GM19372 (cell line): ENCODE measurements at regions not wholly inside any gene's neighbourhood (a gene's known extent, or its start where the extent isn't known, plus 50 kb on each side); places are given as distances from the start of the nearest gene placed in this dataset.
"Not testable (repeated sequence)": the region's sequence is repeated elsewhere in the genome, so short reads cannot be mapped to it uniquely, and the experiment has no call there.

Experiments used
- ATAC-seq: cut with Tn5 transposase; IDR thresholded peaks from one replicate; pipeline ENCODE4 v1.9.1; 2021; ENCODE audit warnings: mild to moderate bottlenecking, low read depth, moderate library complexity; ENCODE audit not compliant: unreplicated experiment

DNA sequence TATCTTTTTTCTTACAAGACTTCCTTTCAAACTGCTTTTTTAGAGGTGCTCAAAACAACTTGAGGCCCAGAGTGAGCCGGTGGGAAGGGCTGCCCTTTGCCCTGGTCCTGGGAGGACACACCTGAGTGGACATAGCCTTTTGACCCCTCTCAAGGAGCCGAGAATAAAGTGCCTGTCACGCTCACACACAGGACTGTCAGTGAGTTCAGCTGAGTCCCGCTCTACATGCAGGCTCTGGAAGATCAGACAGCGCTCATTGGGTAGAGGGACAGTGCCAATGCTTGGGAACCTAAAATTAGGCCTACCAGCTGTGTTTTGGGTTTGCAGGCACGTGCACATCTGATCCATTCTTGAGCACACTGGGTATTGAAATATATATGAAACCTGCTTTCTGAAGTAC is 387.8 kb downstream of the CD83 start:
- no peak for ATAC-seq

DNA sequence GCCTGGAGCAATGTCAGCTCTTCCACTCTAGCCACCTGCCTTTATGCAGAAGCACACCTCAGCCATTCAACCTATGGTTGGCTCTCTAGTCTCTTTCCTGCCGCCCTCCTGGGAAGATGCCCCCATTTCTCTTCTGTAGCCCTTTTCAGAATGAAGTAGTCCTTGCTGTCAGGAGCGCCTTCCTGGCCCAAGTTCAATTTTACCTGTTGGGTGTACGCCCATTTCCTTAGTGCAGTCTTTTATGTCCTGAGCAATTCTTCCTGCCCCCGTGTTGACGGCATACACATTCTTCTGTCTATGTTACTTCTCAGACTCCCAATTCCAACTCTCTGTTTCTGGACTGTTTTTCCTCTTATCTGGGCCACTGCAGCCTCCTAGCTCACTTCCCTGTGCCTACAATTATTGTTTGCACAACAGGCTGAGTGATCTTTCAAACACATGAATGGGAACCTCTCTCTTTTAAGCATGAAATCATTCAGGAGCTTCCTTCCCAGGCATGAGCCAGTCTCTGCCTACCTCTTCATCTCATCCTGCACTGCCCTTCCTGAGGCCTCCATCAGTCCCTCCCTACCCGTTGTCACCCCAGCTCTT is 389.2 kb downstream of the CD83 start:
- ATAC-seq: no peak

DNA sequence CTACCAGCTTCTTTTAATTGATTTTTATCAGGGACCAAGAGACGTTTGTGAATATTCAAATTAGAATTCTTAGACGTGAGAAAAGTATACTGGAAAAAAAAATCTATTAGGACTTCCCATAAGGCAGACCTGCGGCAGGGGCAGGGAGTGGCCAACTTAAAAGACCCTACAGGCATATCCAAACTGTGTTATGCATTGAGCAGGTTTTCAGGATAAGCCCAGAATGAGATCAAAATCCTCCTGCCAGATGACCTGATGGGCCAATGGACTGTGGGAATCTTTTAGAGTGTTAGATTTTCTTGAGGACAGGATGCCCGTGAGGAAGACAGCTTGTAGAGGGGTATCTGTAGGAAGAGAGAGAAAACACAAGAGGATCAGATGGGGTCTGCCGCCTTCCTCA is 391.5 kb downstream of the CD83 start:
- ATAC-seq: no peak

DNA sequence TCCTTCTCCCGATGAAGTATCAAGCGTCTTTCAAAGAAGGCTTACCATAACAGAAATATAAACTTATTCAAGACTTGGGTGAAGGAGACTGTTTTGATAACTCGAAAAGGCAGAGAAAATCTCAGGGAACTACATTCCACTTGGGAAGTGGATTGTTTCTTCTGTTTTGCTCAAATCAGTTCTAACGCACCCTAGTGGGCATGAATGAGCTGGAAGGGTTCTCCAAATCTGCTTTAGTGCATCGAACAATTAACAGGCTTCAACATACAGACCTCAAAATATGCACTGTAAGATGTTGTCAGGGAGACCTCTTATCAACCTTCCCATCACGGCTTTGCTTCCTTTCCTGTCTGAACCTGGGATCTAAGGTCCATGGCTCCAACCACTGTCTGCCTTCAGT is 392.5 kb downstream of the CD83 start:
- no peak for ATAC-seq

DNA sequence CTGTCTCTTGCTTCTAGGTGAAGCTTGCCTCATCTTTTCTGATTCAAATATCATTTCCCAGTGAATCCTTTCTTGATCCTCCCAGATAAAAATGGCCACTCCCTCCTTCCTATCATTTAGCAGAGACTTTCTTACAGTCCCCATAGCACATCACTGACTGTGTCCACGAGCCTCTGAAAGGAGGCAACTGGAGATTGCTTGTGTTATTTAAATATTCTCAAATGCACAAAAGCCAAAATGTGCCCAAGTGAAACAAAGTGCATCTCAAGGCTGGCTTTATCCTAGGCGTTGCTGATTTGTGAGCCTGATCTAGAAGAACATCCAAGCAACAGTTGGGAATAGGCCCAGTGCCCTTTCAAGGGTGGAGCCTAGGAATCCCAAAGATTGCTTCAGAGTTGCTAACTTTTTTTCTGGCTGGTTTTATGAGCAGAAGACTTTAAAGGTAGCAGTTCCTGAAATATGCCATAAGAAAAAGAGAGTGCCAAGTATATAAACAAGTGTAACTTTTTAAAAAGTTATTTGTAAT is 393.6 kb downstream of the CD83 start:
- no peak for ATAC-seq

DNA sequence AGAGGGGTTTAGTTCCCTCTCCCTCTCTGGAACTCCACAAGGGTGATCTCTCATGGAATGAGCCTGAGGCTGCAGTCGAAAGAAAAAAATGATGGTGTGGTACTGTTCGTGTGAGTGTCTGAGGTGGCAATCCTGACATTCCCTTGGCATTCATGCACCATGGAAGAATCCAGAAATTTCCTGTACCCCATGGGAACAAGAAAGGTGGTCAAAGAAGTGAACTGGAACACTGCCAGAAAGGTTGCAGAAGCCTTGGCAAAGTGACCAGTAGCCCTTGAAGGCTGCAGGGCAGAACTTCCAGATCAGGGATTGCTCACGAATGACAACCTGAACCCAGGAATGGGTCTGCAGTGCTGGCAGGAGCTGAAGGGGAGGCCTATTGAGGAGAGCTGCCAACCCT is 394.7 kb downstream of the CD83 start:
- no peak for ATAC-seq

DNA sequence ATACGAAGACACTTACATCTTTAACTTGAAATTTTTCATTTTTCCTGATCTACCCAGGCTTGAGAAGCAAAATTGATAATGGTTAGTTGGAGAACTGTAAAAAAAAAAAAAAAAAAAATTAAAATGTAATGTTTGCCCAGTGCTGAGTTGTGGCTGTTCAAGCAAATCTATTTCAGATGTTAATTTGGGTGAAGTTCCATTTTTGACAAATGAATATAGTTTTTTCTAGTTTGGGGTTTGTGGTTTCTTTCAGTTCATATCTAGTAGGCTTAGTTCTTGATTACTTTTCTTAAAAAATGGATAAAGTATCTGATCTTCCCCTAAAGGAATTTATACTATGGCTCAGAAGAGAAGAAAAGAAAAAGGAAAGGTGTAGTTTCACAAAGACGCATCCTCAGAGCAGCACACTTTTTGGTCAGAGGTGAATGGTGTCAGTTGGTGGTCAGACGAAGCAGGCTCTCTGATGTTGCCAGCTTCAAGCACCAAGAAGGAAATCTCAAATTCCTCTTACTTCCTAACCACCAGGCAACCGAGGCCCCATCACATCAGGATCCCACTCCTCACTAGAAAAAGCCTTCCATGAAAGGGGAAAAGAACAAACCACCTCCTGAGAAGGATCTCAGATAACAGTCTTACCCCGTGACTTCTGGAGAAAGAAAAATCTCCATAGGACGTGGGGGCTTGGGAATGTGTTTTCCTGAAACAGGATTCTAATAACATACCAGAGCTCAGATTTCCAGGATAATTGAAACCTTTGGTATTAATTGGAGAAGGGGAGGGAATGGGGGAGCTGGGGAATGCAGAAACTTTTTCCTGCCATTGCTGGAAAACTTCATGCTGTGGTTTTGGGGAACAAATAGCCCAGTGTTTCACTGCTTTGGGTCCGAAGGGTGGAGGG is 396.2 kb downstream of the CD83 start:
- ATAC-seq: no peak

DNA sequence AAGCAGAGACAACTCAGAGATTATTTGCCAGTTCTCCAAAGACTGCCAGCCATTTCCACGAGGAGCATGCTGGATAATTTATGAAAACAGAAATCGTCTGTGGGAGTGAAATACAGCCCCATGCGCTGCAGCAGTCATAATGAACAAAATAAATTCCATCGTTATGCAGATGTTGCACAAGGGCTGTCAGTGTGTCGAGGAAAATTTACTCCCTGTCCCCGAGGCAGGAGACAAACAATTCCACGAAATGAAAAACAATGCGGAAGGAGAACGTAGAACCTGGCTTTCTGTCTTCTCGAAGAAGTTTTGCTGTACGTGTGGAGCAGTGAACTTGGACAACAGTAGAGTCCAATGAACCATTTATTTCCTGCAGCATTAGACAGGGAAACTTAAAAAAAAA is 399.4 kb downstream of the CD83 start:
- ATAC-seq: no peak

DNA sequence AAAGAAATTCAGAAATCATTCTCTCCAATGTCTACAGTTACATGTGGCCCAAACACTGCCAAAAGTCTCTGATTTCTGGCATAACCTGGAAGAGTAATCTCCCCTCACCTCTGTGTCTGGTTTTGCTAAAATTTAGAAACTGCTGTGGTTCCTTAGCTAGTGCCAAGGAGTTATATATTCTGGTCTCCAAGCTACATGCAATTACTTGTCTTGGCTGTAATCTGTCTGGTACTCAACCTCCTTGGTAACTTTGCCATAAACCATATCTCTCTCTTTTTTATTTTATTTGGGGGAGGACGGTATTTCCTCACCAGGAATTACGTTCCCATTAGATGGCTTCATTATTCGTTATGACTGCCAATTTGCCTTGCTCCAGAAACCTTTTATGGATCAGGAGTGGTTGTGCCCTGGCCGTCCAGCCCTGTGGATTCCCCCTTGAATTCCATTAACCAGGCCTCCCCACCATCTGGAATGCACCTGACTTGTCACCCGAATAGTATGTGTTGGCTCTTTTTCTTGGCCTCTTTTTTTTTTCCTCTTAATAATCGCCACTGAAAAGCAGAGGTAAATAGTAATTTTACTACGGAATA is 400.0 kb downstream of the CD83 start:
- ATAC-seq: no peak

DNA sequence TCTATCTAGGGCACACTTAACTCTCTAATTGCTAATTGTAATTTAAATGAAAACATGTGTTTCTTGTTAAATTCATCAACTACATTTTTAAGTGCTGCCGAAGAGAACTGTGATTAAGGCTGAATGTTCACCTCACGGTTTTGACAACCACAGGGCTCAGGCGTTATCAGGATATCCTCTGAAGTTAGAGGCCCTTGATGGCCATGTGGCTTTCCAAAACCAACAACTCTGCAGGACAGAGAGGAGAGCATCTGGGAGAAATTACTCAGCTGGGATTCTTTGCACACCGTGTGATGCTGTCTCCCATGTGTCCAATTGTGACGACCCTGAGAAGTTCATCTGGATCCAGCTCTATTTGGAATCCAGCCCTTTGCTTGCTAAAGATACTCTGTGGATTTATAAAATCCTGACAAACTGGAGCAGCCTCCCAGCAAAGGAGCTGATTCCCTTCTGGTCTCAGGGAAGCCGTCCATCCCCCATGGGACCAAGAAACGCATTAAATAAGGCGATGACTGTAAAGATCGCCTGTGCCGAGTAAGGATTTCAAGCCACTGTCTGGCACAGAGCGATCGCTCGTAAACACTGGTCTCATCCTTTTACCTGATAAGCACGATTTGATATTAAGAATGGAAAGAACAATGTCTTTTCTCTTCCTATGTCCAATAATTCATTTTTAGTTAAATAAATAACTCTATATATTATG is 401.1 kb downstream of the CD83 start:
- no peak for ATAC-seq

DNA sequence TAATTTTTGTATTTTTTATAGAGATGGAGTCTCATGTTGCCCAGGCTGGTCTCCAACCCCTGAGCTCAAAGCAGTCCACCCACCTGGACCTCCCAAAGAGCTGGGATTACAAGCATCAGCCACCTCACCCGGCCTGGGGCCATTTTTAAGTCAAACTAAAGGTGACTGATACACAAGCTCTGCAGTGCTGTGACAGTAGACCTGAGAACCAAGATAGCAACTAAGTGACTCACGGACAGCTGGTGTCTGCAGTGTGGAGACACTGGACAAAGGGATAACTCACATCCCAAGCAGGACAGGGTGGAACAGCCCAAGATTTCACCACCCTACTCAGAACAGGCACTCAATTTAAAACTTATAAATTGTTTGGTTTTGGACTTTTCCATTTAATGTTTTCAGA is 402.5 kb downstream of the CD83 start:
- ATAC-seq: no peak

DNA sequence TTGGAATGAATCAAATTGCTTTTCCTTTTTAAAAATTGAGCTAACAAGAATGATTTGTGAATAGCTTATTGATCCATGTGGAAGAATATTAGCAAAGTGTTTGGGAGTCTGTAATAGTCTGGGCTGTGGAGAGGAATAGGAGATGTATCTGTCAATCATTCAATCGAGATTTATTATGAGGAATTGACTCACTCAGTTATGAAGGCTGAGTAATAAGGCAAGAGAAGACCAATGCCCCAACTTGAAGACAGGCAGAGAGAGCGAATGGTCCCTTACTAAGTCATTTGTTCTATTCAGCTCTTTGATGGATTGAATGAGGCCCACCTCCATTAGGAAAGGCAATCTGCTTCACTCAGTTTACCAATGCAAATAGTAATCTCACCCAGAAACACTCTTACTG is 403.0 kb downstream of the CD83 start:
- ATAC-seq: no peak

DNA sequence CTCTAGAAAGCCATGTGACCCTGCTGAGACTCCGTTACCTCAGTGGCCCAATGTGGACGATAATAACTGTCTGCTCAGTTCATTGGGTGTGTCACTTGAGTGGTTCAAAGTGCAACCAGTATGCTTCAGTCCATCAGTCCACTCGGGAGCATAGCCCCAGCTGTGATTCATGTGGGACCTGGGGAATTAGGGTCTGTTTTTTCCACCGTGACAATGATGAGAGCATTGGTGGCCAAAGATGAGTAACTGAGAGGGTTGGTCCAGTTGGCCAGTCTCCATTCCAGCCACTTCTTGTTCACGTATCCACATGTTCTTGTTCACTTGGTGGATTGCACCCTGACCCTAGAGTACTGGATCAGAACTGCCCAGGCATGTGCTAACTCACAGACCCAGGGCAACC is 403.6 kb downstream of the CD83 start:
- ATAC-seq: no peak

DNA sequence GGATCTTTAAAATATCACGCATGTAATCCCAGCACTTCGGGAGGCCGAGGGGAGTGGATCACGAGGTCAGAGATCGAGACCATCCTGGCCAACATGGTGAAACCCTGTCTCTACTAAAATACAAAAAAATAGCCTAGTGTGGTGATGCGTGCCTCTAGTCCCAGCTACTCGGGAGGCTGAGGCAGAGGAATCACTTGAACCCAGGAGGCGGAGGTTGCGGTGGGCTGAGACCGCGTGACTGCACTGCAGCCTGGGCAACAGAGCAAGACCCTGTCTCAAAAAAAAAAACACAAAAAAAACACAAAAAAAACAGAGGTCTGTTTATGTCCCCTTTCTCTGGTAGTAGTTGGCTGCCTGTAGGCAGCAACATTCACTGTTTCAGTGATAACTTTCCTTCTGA is 404.3 kb downstream of the CD83 start:
- not testable (repeated sequence) for ATAC-seq

DNA sequence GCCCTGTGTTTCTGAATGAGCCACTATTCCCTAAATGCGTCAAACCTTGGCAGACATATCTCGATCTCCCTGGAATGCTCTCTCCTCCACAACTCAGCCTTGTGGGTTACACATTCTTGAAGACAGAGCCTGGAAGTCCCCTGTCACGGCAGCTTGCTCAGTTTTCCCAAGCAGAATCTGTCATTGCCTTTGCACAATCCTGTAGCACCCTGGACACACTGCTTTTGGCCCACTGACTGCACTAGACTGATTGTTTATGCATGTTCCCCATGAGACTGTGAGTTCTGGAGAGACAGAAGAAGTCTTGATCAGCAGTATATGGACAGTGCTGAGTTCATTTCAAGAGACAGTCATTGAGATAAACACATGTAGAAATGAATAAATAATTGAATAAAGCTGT is 406.7 kb downstream of the CD83 start:
- ATAC-seq: no peak

DNA sequence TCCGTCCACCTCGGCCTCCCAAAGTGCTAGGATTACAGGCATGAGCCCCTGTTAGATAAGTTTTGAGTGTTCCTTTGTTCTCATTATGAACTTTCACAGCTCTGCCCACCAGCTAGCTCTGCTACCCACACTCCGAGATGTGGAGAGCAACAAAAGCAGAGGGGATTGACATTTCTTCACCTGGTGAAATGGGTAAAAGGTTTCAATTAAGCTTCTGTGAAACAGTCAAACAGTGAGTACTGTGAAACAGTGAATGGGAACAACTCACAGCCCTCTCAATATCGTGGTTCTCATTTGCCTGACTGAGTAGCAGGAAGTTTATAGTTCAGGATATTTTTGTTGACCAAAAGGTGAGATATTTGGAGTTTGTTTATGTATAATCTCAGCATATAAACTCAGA is 412.8 kb downstream of the CD83 start:
- no peak for ATAC-seq

DNA sequence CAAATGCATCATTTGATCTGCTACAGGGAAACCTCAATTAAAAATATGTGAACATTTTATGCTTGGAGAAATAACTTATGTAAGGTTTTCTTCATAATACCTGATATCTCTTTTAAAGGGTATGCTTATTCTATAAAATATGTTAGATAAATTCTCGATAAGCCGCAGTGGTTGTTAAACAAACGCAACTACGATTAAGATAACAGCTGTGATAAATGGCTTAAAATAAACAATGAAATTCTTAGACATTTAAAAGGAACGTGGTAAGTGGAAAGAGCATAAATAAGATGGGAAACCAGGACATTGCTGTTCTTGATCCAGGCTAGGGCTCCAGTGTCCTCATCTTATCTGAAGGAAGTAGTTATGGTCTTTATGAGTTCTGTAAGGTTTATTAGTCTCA is 415.9 kb downstream of the CD83 start:
- ATAC-seq: no peak

DNA sequence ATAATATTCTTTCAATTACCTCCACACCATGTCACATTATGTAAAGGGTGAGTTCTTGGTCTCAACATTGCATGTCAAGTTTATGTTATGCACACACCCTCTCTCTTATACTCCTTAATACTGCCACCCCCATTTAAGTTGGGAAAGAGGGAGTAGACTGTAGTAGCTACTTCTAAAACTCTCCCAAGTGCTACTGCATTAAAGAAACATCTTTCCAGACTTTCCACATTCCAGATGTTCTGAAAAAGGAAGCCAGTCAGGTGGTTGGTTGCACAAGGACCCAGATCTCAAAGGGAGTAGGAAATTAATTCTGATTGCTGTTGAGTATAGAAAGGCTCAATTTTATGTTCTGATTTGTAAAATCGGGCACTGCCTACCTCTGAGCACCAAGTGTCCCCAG is 419.5 kb downstream of the CD83 start:
- ATAC-seq: no peak

DNA sequence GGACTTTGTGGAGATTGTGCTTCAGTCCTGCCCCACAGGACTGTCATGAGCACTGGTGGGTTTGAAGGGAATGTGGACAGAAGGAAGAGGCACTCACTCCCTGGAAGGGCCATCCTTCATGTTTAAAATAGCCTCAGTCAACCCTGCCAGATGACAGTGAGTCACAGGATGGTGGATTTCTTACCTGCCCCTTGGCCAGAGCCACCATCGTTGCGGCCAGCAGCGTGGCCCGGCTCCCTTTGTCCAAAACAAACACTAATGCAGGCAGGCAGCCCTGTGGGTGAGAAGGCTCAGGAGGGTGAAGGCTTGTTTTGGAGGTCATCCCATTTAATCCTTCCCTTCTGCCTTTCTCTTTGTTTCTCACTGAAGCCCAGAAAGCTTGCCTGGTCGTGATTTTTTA is 422.7 kb downstream of the CD83 start:
- no peak for ATAC-seq

DNA sequence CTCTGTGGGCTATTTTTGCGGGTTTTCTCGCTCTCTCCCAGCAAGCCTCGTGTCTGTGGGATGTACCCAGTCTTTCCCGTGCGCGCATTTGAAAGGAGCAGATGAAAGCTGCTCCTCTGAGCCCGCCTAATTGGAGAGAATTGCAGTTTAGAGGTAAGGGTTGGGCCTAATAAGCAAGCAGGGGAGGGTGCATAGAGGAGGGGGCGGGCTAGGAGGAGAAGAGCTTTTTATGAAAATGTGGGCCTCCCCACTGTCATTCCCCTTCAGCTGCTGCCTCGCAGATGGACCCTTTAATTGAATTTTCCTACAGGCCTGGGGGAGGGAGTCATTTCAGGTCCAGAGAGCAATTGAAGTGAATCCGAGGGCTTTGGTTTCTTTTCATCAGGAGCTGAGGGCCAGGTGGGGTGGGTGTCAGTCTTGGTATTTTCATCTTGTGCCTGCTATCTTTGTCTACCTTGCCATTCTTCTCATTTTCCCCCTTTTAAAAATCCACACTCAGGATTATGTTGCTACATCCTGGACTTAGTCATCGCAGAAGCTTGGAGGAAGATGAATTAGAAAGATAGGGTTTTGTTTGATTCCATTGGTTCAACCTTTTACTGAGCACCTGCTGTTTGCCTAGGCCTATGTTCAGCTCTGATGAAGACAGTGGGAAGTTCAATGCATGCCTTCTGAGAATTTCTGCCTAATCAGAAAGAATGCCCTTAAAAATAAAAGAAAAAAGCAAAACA is 423.4 kb downstream of the CD83 start:
- no peak for ATAC-seq
